DND-41 (cell line): ENCODE measurements at regions not wholly inside any gene's neighbourhood (a gene's known extent, or its start where the extent isn't known, plus 50 kb on each side); places are given as distances from the start of the nearest gene placed in this dataset.

Experiments used
- ATAC-seq: fragments of 200-7000 bp; cut with Tn5 transposase; 3 replicates; pipeline ENCODE4 v1.9.1; 2021; ENCODE audit warnings: low read depth; ENCODE audit not compliant: insufficient read depth
- DNase-seq: peaks from one replicate; pipeline ENCODE4 v3.0.0-alpha.2; 2020
- H2AFZ ChIP-seq: 2 replicates; pipeline ENCODE4 v1.6.0; 2012; ENCODE audit warnings: low read depth, low read length
- H3K27ac ChIP-seq: 2 replicates; pipeline ENCODE4 v1.5.1; 2012; ENCODE audit warnings: low read length, inconsistent platforms
- H3K27me3 ChIP-seq: fragments of 200-600 bp; sonication (generic); 2 replicates; pipeline ENCODE4 v1.6.0; 2012; ENCODE audit warnings: low read length, mild to moderate bottlenecking, inconsistent platforms; ENCODE audit not compliant: insufficient read depth, poor library complexity
- H3K36me3 ChIP-seq: 2 replicates; pipeline ENCODE4 v1.5.1; 2012; ENCODE audit warnings: low read length, inconsistent platforms; ENCODE audit not compliant: insufficient read depth
- H3K4me1 ChIP-seq: 2 replicates; pipeline ENCODE4 v1.5.1; 2012; ENCODE audit warnings: mild to moderate bottlenecking, low read length; ENCODE audit not compliant: insufficient read depth
- H3K4me2 ChIP-seq: 2 replicates; pipeline ENCODE4 v1.6.0; 2012; ENCODE audit warnings: mild to moderate bottlenecking, moderate library complexity, low read length, inconsistent platforms; ENCODE audit not compliant: insufficient read depth
- H3K4me3 ChIP-seq, 2 experiments: fragments of 200-600 bp in 1 of 2; shearing (Covaris generic) in 1 of 2; 2 replicates each; pipeline ENCODE4 v1.5.1; 2012 to 2016; ENCODE audit warnings: inconsistent platforms in 2 of 2, low read length in 2 of 2, mild to moderate bottlenecking in 2 of 2, low read depth in 1 of 2, moderate library complexity in 1 of 2
- H3K79me2 ChIP-seq: 2 replicates; pipeline ENCODE4 v1.6.0; 2012; ENCODE audit warnings: low read length, inconsistent platforms; ENCODE audit not compliant: insufficient read depth
- H3K9ac ChIP-seq: 2 replicates; pipeline ENCODE4 v1.6.0; 2012; ENCODE audit warnings: low read depth, mild to moderate bottlenecking, inconsistent platforms, low read length, moderate library complexity
- H3K9me3 ChIP-seq: 2 replicates; pipeline ENCODE4 v1.5.1; 2012; ENCODE audit warnings: low read length, moderate library complexity, mild to moderate bottlenecking, inconsistent platforms; ENCODE audit not compliant: insufficient read depth, severe bottlenecking
- H4K20me1 ChIP-seq: 2 replicates; pipeline ENCODE4 v1.6.0; 2012; ENCODE audit warnings: low read length; ENCODE audit not compliant: insufficient read depth
- EZH2 ChIP-seq: IDR thresholded peaks from 3 replicates; pipeline ENCODE4 v1.6.1; 2012; ENCODE audit warnings: borderline replicate concordance, low read depth, mild to moderate bottlenecking, moderate library complexity, low read length, inconsistent platforms; ENCODE audit not compliant: severe bottlenecking
- TF ChIP-seq, protein P1 (sequence below): IDR thresholded peaks from 2 replicates; pipeline ENCODE4 v1.5.1; 2012; ENCODE audit warnings: borderline replicate concordance, low read length, moderate library complexity, mild to moderate bottlenecking; ENCODE audit not compliant: poor library complexity, severe bottlenecking; ENCODE audit errors: extremely low read depth

DNA sequence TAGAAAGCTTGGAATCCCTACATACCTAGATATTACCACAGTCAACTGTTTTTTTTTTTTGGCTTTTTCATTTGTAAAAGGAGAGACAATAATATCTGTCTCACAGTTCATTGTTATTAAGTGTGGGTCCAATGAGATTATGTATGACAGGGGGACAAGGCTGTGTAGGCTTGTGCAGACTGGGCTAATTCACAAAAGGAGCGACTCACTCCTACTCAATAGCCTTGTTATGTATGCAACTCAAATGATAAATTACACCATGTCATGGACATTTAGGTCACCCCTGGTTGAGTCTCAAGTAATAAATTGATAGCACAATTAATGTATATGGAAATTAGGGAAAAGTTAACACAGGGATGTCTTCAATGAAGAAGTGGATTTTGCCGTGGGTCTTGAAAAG is 208.2 kb upstream of the MAP3K7 start:
- Histone ChIP-seq H3K4me3 (no peak overlapping the region), H4K20me1 (no peaks in the 10 kb centered on the region), H3K4me2 (no peak overlapping the region), H3K27me3 (no peaks in the 10 kb centered on the region), H2AFZ (no peak overlapping the region), H3K9me3 (no peaks in the 10 kb centered on the region), H3K27ac (no peak overlapping the region), H3K79me2 (no peaks in the 10 kb centered on the region), H3K9ac (no peak overlapping the region), H3K36me3 (no peaks in the 10 kb centered on the region), H3K4me1 (no peaks in the 10 kb centered on the region)
- DNase-seq (no peak), ATAC-seq (no peak)
- no peak for TF ChIP-seq EZH2
- TF ChIP-seq, protein P1, sequence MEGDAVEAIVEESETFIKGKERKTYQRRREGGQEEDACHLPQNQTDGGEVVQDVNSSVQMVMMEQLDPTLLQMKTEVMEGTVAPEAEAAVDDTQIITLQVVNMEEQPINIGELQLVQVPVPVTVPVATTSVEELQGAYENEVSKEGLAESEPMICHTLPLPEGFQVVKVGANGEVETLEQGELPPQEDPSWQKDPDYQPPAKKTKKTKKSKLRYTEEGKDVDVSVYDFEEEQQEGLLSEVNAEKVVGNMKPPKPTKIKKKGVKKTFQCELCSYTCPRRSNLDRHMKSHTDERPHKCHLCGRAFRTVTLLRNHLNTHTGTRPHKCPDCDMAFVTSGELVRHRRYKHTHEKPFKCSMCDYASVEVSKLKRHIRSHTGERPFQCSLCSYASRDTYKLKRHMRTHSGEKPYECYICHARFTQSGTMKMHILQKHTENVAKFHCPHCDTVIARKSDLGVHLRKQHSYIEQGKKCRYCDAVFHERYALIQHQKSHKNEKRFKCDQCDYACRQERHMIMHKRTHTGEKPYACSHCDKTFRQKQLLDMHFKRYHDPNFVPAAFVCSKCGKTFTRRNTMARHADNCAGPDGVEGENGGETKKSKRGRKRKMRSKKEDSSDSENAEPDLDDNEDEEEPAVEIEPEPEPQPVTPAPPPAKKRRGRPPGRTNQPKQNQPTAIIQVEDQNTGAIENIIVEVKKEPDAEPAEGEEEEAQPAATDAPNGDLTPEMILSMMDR, result no peak

DNA sequence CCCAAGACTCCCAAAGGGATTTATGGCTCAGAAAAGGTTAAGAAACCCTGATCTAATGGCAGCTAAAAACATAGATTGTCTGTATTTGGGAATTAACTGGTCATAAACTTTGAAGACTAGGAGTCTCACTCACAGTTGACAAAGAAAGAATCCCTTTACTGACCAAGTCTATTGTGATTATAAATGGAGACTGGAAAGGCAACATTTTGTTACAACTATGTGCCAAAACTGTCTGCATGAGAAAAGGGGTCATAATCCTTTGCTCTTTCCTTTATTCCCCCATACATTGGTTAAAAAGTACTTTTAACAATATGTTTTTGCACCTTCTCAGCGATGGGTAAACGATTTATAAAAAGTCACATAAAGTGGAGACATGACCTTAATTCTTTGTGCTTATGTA is 206.9 kb upstream of the MAP3K7 start:
- Histone ChIP-seq H3K9me3 (no peaks in the 10 kb centered on the region), H3K27me3 (no peaks in the 10 kb centered on the region), H3K27ac (no peak overlapping the region), H3K4me3 (no peak overlapping the region), H4K20me1 (no peaks in the 10 kb centered on the region), H2AFZ (no peak overlapping the region), H3K9ac (no peak overlapping the region), H3K4me1 (no peaks in the 10 kb centered on the region), H3K4me2 (no peak overlapping the region), H3K36me3 (no peaks in the 10 kb centered on the region), H3K79me2 (no peaks in the 10 kb centered on the region)
- no peak for TF ChIP-seq EZH2
- TF ChIP-seq, protein P1, result no peak
- ATAC-seq (no peak), DNase-seq (no peak)

DNA sequence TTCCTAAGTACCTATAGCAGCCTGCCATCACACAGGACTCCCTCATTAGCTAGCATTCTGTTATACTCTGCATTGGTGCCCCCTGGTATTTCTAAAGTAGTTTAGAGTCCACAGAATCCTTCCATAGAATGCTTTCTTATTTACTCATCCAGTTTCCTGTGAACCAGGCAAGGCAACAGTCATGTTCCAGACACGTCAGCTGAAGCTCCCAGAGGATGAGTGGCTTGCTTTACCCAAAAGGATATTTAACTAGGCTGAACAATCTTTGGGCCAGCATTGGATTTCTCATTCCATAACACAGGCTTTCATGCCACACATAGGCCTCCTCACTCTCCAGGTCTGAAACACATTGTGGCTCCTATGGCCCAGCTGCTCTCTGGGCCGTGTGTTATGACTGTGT is 203.8 kb upstream of the MAP3K7 start:
- Histone ChIP-seq H3K4me1 (no peaks in the 10 kb centered on the region), H3K9ac (no peak overlapping the region), H3K4me3 (no peak overlapping the region), H3K27me3 (no peaks in the 10 kb centered on the region), H2AFZ (no peak overlapping the region), H4K20me1 (no peaks in the 10 kb centered on the region), H3K27ac (no peak overlapping the region), H3K4me2 (no peak overlapping the region), H3K9me3 (no peaks in the 10 kb centered on the region), H3K36me3 (no peaks in the 10 kb centered on the region), H3K79me2 (no peaks in the 10 kb centered on the region)
- no peak for TF ChIP-seq EZH2
- TF ChIP-seq, protein P1, result no peak
- no peak for DNase-seq
- ATAC-seq, result no peak

DNA sequence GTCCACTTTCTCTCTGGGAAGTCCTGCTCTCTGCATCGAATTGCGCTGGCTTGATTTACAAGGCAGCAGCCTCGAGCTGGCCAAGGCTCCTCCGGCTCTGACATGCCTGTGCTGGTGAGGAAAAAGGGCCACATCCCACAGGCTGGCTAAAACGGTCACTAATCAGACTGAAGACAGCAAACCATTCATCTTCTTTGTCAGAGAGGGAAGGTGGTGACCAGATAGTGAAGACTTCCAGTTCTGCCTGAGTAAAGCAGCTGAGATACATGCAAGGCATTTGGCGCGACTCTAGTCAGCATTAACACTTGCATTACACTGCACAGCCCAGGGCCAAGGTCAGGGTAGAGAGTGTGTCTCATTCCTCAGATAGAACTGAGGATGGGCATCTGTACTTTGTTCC is 203.2 kb upstream of the MAP3K7 start:
- Histone ChIP-seq H3K36me3 (no peaks in the 10 kb centered on the region), H3K27ac (no peak overlapping the region), H3K4me1 (no peaks in the 10 kb centered on the region), H3K79me2 (no peaks in the 10 kb centered on the region), H3K4me2 (no peak overlapping the region), H3K4me3 (no peak overlapping the region), H3K9me3 (no peaks in the 10 kb centered on the region), H4K20me1 (no peaks in the 10 kb centered on the region), H3K9ac (no peak overlapping the region), H2AFZ (no peak overlapping the region), H3K27me3 (no peaks in the 10 kb centered on the region)
- DNase-seq (no peak), ATAC-seq (no peak)
- TF ChIP-seq, protein P1, result no peak
- TF ChIP-seq EZH2, result no peak
